Neural progenitor cell (in vitro differentiated cells): ENCODE measurements at regions not wholly inside any gene's neighbourhood (a gene's known extent, or its start where the extent isn't known, plus 50 kb on each side); places are given as distances from the start of the nearest gene placed in this dataset.

ENCODE experiments used
- DNase-seq: peaks from one replicate; pipeline ENCODE4 v3.0.0-alpha.2; 2016; ENCODE audit warnings: low spot score
- H2AFZ ChIP-seq: fragments of 200-600 bp; sonication (generic); replicated peaks from 2 replicates; pipeline ENCODE4 v1.6.1; 2016; ENCODE audit warnings: antibody characterized with exemption
- H3F3A ChIP-seq: fragments of 200-600 bp; sonication (generic); 2 replicates; pipeline ENCODE4 v1.6.1; 2016; ENCODE audit warnings: antibody characterized with exemption, low read depth
- H3K27ac ChIP-seq: fragments of 200-600 bp; sonication (generic); 2 replicates; pipeline ENCODE4 v1.5.1; 2016; ENCODE audit warnings: mild to moderate bottlenecking
- H3K27me3 ChIP-seq: fragments of 200-600 bp; sonication (generic); 2 replicates; pipeline ENCODE4 v1.6.1; 2016; ENCODE audit warnings: mild to moderate bottlenecking, moderate library complexity
- H3K36me3 ChIP-seq: fragments of 200-600 bp; sonication (generic); 2 replicates; pipeline ENCODE4 v1.5.1; 2016
- H3K4me1 ChIP-seq: fragments of 200-600 bp; sonication (generic); 2 replicates; pipeline ENCODE4 v1.6.1; 2016; ENCODE audit warnings: mixed run types
- H3K4me2 ChIP-seq: fragments of 200-600 bp; sonication (generic); 2 replicates; pipeline ENCODE4 v1.6.1; 2016
- H3K4me3 ChIP-seq: fragments of 200-600 bp; sonication (generic); 2 replicates; pipeline ENCODE4 v1.5.1; 2016
- H3K79me2 ChIP-seq: fragments of 200-600 bp; sonication (generic); 2 replicates; pipeline ENCODE4 v1.6.1; 2016; ENCODE audit warnings: low read depth
- H3K9ac ChIP-seq: fragments of 200-600 bp; sonication (generic); 2 replicates; pipeline ENCODE4 v1.6.1; 2016
- H3K9me3 ChIP-seq: fragments of 200-600 bp; sonication (generic); 2 replicates; pipeline ENCODE4 v1.5.1; 2016; ENCODE audit warnings: low read depth
- H4K20me1 ChIP-seq: fragments of 200-600 bp; sonication (generic); 2 replicates; pipeline ENCODE4 v1.6.1; 2016; ENCODE audit warnings: low read depth
- H3K27ac Mint-ChIP-seq: 3 replicates; pipeline ENCODE4 v1.8.0; 2021; ENCODE audit warnings: mixed read lengths
- H3K27me3 Mint-ChIP-seq: 2 replicates; pipeline ENCODE4 v1.8.0; 2022; ENCODE audit warnings: low read depth, mild to moderate bottlenecking, inconsistent platforms, moderate library complexity, mixed read lengths; ENCODE audit not compliant: insufficient read depth
- H3K36me3 Mint-ChIP-seq: 3 replicates; pipeline ENCODE4 v1.8.0; 2021; ENCODE audit warnings: mixed read lengths
- H3K4me1 Mint-ChIP-seq: 3 replicates; pipeline ENCODE4 v1.8.0; 2021; ENCODE audit warnings: mixed read lengths
- H3K4me3 Mint-ChIP-seq: 3 replicates; pipeline ENCODE4 v1.8.0; 2021; ENCODE audit warnings: mild to moderate bottlenecking, moderate library complexity, mixed read lengths
- H3K9me3 Mint-ChIP-seq: 3 replicates; pipeline ENCODE4 v1.8.0; 2020; ENCODE audit warnings: mixed read lengths
- CTCF ChIP-seq: fragments of 200-600 bp; sonication (generic); IDR thresholded peaks from 2 replicates; pipeline ENCODE4 v1.5.1; 2017; ENCODE audit warnings: antibody characterized with exemption, mild to moderate bottlenecking
- EZH2 ChIP-seq: fragments of 200-600 bp; sonication (generic); IDR thresholded peaks from 2 replicates; pipeline ENCODE4 v1.6.1; 2017; ENCODE audit warnings: antibody characterized with exemption, mild to moderate bottlenecking, moderate library complexity
- EZH2phosphoT487 ChIP-seq: fragments of 200-600 bp; sonication (generic); IDR thresholded peaks from 2 replicates; pipeline ENCODE4 v1.6.1; 2017; ENCODE audit warnings: antibody characterized with exemption

GRCh38 chr1:80659161-80659560, 1141.6 kb upstream of the ADGRL2 start:
- H4K20me1 ChIP-seq, result no peaks in the 10 kb centered on the region
- H3K9ac ChIP-seq, result no peak overlapping the region
- no peaks in the 10 kb centered on the region for H3K36me3 ChIP-seq
- H3K79me2 ChIP-seq, result no peaks in the 10 kb centered on the region
- peaks cover 15% of the 10 kb centered on the region for H3F3A ChIP-seq
- DNase-seq, result no peak
- no peak overlapping the region for H3K4me2 ChIP-seq
- H3K4me1 ChIP-seq, result peaks cover 53% of the 10 kb centered on the region
- H3K4me3 ChIP-seq, result no peak overlapping the region
- no peak overlapping the region for H3K27ac ChIP-seq
- peaks cover 4% of the 10 kb centered on the region for H3K9me3 Mint-ChIP-seq
- no peak overlapping the region for H2AFZ ChIP-seq
- H3K36me3 Mint-ChIP-seq, result no peaks in the 10 kb centered on the region
- H3K4me3 Mint-ChIP-seq, result no peak overlapping the region
- no peaks in the 10 kb centered on the region for H3K27me3 ChIP-seq
- peaks cover 35% of the 10 kb centered on the region for H3K4me1 Mint-ChIP-seq
- H3K27me3 Mint-ChIP-seq, result peaks cover 3% of the 10 kb centered on the region
- H3K27ac Mint-ChIP-seq, result no peak overlapping the region
- H3K9me3 ChIP-seq, result no peaks in the 10 kb centered on the region
- no peak for TF ChIP-seq CTCF
- no peak for TF ChIP-seq EZH2
- TF ChIP-seq EZH2phosphoT487, result no peak

DNA sequence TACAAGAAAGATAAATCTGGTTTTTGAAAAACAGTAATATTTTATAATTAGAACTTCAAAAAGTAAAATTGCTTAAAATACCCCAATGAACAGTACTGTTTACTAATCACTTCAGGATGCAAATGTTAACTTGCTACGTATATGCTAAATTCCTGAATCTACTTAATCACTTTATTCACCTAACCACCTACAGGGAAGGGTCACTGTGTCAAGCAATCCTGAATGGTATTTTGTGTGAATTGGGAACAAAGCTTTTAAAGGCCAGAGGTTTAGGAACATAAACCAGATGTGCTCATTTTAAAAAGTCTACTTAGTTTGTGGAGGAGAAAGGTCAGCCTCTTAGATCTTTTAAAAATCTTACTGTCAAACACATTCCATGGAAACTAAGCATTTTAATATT, 1143.0 kb upstream of the ADGRL2 start:
- no peaks in the 10 kb centered on the region for H4K20me1 ChIP-seq
- H3K9me3 ChIP-seq, result no peaks in the 10 kb centered on the region
- peak overlapping the region; percentile 70 for H3K4me2 ChIP-seq
- H3K4me1 ChIP-seq, result peaks cover 53% of the 10 kb centered on the region
- H2AFZ ChIP-seq, result no peak overlapping the region
- Mint-ChIP-seq H3K9me3 (peaks cover 9% of the 10 kb centered on the region), H3K4me1 (peaks cover 35% of the 10 kb centered on the region), H3K27me3 (peaks cover 6% of the 10 kb centered on the region), H3K27ac (peak overlapping the region; percentile 44), H3K4me3 (peak overlapping the region; percentile 28), H3K36me3 (no peaks in the 10 kb centered on the region)
- H3K79me2 ChIP-seq, result no peaks in the 10 kb centered on the region
- H3F3A ChIP-seq, result peaks cover 15% of the 10 kb centered on the region
- H3K36me3 ChIP-seq, result no peaks in the 10 kb centered on the region
- TF ChIP-seq CTCF (no peak), EZH2phosphoT487 (peak; percentile 29)
- H3K27me3 ChIP-seq, result no peaks in the 10 kb centered on the region
- peak overlapping the region; percentile 89 for H3K27ac ChIP-seq
- DNase-seq, result peak; percentile 78
- no peak overlapping the region for H3K9ac ChIP-seq
- H3K4me3 ChIP-seq, result peak overlapping the region; percentile 32

DNA sequence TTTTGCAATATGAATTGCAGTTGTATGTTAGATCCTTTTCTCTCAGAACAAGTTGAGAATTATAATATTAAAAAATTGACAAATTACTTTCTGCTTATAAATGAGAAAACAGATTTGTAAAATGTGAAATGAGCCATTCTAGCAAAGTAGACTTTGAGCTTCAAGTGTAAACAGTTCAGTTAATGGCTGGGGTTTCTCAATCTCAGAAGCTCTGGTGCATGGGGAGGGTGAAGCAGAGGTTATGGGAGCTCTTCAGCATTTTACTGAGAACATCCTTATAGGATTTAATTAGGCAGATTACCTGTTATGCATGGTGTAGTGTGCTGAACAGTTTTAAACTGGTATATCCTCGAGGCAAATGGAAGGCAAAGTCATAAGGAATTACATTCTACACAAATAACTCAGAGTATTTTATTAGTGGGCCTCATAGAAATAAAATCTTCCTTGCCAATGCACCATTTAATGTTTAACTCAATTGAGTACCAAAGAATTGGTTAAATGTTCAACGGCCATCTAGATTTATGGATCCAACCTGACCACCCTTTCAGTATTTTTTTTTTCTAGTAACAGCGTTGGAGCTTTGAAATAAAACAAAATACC, 1143.6 kb upstream of the ADGRL2 start:
- H3K4me3 ChIP-seq, result no peak overlapping the region
- H3K4me2 ChIP-seq, result peak overlapping the region; percentile 70
- no peak overlapping the region for H2AFZ ChIP-seq
- no peaks in the 10 kb centered on the region for H3K79me2 ChIP-seq
- H3K27ac ChIP-seq, result peak overlapping the region; percentile 62
- H3K27ac Mint-ChIP-seq, result no peak overlapping the region
- H3K4me1 ChIP-seq, result peaks cover 53% of the 10 kb centered on the region
- no peak overlapping the region for H3K9ac ChIP-seq
- H3K27me3 ChIP-seq, result no peaks in the 10 kb centered on the region
- peaks cover 9% of the 10 kb centered on the region for H3K9me3 Mint-ChIP-seq
- no peak overlapping the region for H3K4me3 Mint-ChIP-seq
- no peak for DNase-seq
- no peaks in the 10 kb centered on the region for H3K9me3 ChIP-seq
- no peaks in the 10 kb centered on the region for H3K36me3 ChIP-seq
- H3K4me1 Mint-ChIP-seq, result peaks cover 35% of the 10 kb centered on the region
- H3K36me3 Mint-ChIP-seq, result no peaks in the 10 kb centered on the region
- H3K27me3 Mint-ChIP-seq, result peaks cover 4% of the 10 kb centered on the region
- H3F3A ChIP-seq, result peaks cover 15% of the 10 kb centered on the region
- TF ChIP-seq CTCF, result no peak
- TF ChIP-seq EZH2phosphoT487, result no peak
- TF ChIP-seq EZH2, result no peak
- no peaks in the 10 kb centered on the region for H4K20me1 ChIP-seq
